ENCODE measurements at regions not wholly inside any gene's neighbourhood (a gene's known extent, or its start where the extent isn't known, plus 50 kb on each side); places are given as distances from the start of the nearest gene placed in this dataset.

GRCh38 chr7:25522727-25523126 lies 294.4 kb upstream of the NPVF start:
- TF ChIP-seq POLR2AphosphoS5 (IDR thresholded peaks at IDR 0.05): no peak
- TF ChIP-seq POLR2A (IDR thresholded peaks at IDR 0.05; ENCODE audit: low read depth): no peak
- no peak for TF ChIP-seq CTCF (IDR thresholded peaks at IDR 0.05)
